Fibroblast of villous mesenchyme (primary cell): ENCODE measurements at regions not wholly inside any gene's neighbourhood (a gene's known extent, or its start where the extent isn't known, plus 50 kb on each side); places are given as distances from the start of the nearest gene placed in this dataset.

Experiments
- DNase-seq: peaks from one replicate; pipeline ENCODE4 v3.0.0-alpha.2; 2010; ENCODE audit warnings: low read depth
- H3K4me3 ChIP-seq: 2 replicates; pipeline ENCODE4 v1.5.1; 2011; ENCODE audit warnings: low read depth, mild to moderate bottlenecking, low read length
- CTCF ChIP-seq: IDR thresholded peaks from 2 replicates; pipeline ENCODE4 v1.5.1; 2012; ENCODE audit warnings: low read depth, mild to moderate bottlenecking, low read length; ENCODE audit not compliant: insufficient read depth

DNA sequence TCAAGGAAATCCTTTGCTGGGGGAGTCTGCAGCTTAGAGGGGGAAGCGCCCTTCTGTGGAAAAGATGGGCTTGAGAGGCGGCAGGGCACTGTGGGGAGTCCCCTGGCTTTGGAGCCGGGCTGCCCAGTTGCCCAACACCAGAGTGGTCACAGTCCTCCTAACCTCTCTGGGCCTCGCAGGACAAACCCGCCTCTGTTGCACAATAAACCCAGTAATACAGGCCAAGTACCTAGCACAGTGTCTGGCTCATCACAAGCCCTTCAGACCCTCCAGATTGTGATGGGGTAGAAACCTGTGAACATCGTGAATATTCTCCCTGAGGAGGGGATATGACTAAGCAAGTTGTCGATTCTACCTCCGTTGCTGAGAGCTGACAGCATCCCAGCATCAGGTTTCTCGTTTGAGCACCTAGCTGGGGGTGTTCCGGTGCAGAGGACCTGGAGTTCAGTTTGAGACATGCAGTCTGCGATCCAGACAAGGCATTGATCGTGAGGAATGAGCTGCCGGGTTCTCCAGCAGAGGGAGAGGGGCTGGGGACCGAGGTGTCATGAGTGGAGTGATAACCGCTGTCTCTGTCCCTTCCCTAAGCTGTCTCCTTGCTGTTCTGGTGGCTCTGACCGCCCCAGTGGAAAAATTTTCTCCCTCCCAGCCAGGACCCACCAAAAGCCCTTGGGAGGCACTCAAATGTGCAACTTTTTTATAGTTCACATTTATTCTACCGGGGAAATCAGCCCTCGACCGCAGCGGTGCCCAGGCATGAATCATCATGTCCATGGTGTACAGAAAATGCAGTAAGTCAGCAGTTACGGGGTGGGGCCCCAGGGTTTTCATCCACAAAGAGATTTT is 161.9 kb downstream of the WSCD1 start:
- H3K4me3 ChIP-seq = no peak overlapping the region
- no peak for TF ChIP-seq CTCF
- no peak for DNase-seq

DNA sequence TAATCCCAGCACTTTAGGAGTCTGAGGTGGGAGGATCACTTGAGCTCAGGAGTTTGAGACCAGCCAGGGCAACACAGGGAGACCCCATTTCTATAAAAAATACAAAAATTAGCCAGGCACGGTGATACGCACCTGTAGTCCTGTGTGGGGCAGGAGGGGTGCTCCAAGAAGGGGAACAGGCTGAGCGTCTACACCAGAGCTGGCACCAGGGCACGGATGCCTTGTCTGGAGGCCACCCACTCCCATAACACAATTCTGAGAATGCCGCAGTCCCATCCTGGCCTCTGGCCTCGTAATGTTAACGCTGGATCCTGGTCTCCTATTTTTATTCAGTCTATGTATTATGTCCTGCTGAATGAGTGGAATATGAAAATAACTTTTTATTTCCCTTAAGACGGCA is 161.3 kb downstream of the WSCD1 start:
- DNase-seq = no peak
- TF ChIP-seq CTCF = no peak
- no peak overlapping the region for H3K4me3 ChIP-seq

DNA sequence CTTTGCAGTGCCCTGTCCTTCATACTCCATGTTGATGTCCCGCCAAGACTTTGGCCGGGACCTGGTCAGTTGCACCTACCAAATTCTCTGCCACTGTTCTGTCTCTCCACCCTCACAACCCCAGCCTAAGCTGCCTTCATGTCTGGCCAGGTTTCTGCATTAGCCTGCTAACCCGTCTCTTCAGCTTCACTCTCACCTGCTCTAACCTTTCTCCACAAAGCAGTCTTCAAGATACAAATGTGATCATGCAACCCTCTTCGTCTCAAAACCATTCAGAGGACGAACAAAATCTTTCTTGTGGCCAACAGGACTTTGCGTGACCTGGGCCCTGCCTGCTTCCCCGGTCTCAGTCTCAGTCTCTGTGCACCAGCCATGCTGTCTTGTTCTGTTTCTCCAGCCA is 148.2 kb downstream of the WSCD1 start:
- H3K4me3 ChIP-seq = no peak overlapping the region
- DNase-seq = no peak
- TF ChIP-seq CTCF = no peak

- no peak for TF ChIP-seq CTCF
Observed at GRCh38 chr17:6215071-6216035, 145.2 kb downstream of the WSCD1 start.

GRCh38 chr17:6213859-6214258 is 143.7 kb downstream of the WSCD1 start:
- no peak for DNase-seq
- no peak for TF ChIP-seq CTCF
- H3K4me3 ChIP-seq = no peak overlapping the region

More at GRCh38 chr17:6215071-6216035, 145.2 kb downstream of the WSCD1 start:
- no peak overlapping the region for H3K4me3 ChIP-seq
- no peak for DNase-seq

- no peak for TF ChIP-seq CTCF
- no peak for DNase-seq
- no peak overlapping the region for H3K4me3 ChIP-seq
Observed at GRCh38 chr17:6212766-6213165, 142.6 kb downstream of the WSCD1 start.
